HepG2 (cell line): ENCODE measurements at regions not wholly inside any gene's neighbourhood (a gene's known extent, or its start where the extent isn't known, plus 50 kb on each side); places are given as distances from the start of the nearest gene placed in this dataset.

Source experiments
- HNRNPH1 ChIP-seq: fragments of 200-400 bp; formaldehyde crosslinking; optimal IDR thresholded peaks from 2 replicates; pipeline ENCODE3; 2017; ENCODE audit warnings: mild to moderate bottlenecking, low read depth, low read length
- THAP7 ChIP-seq: sonication (generic); formaldehyde crosslinking; IDR thresholded peaks from 2 replicates; pipeline ENCODE4 v1.8.1; 2023; ENCODE audit warnings: mild to moderate bottlenecking, missing genetic modification reagents
- TOE1 ChIP-seq: sonication (generic); formaldehyde crosslinking; IDR thresholded peaks from 2 replicates; pipeline ENCODE4 v1.4.0; 2020; ENCODE audit warnings: mild to moderate bottlenecking, missing genetic modification reagents
- ZNF83 ChIP-seq: sonication (generic); formaldehyde crosslinking; IDR thresholded peaks from 2 replicates; pipeline ENCODE4 v1.4.0; 2020; ENCODE audit warnings: missing genetic modification reagents, mild to moderate bottlenecking, borderline replicate concordance

GRCh38 chr4:26191353-26191752 lies 129.5 kb upstream of the RBPJ start:
- no peak for TF ChIP-seq ZNF83 (CRISPR knock-in tag)
- TF ChIP-seq THAP7 (CRISPR knock-in tag) = no peak
- TF ChIP-seq HNRNPH1 = no peak
- no peak for TF ChIP-seq TOE1 (CRISPR knock-in tag)
